Nephron (organoid): ENCODE measurements at regions not wholly inside any gene's neighbourhood (a gene's known extent, or its start where the extent isn't known, plus 50 kb on each side); places are given as distances from the start of the nearest gene placed in this dataset.
"Not testable (repeated sequence)": the region's sequence is repeated elsewhere in the genome, so short reads cannot be mapped to it uniquely, and the experiment has no call there.

ENCODE experiments used
- H3K27ac Mint-ChIP-seq, 3 experiments: 2 replicates each; pipeline ENCODE4 v1.8.0; 2020; ENCODE audit warnings: mixed read lengths in 3 of 3, mild to moderate bottlenecking in 2 of 3, moderate library complexity in 1 of 3
- H3K27me3 Mint-ChIP-seq: 2 replicates; pipeline ENCODE4 v1.8.0; 2021; ENCODE audit warnings: low read depth, mild to moderate bottlenecking, moderate library complexity, mixed read lengths
- H3K36me3 Mint-ChIP-seq: 2 replicates; pipeline ENCODE4 v1.8.0; 2020; ENCODE audit warnings: low read depth, mixed read lengths
- H3K4me1 Mint-ChIP-seq: 2 replicates; pipeline ENCODE4 v1.8.0; 2020; ENCODE audit warnings: mixed read lengths
- H3K4me3 Mint-ChIP-seq, 3 experiments: 2 replicates each; pipeline ENCODE4 v1.8.0; 2020; ENCODE audit warnings: mild to moderate bottlenecking in 3 of 3, mixed read lengths in 3 of 3, moderate library complexity in 2 of 3
- H3K9me3 Mint-ChIP-seq: 2 replicates; pipeline ENCODE4 v1.8.0; 2020; ENCODE audit warnings: mixed read lengths
- CTCF ChIP-seq, 3 experiments: fragments of 200-600 bp; sonication (generic); IDR thresholded peaks; one replicate each; pipeline ENCODE4 v1.5.0; 2021; ENCODE audit warnings: antibody characterized with exemption in 3 of 3; ENCODE audit not compliant: unreplicated experiment in 3 of 3

- no peak overlapping the region for H3K27ac Mint-ChIP-seq
- H3K4me1 Mint-ChIP-seq: no peaks in the 10 kb centered on the region
- H3K27me3 Mint-ChIP-seq: no peaks in the 10 kb centered on the region
- H3K4me3 Mint-ChIP-seq: no peak overlapping the region
- H3K9me3 Mint-ChIP-seq: peaks cover 11% of the 10 kb centered on the region
- peaks cover 49% of the 10 kb centered on the region for H3K36me3 Mint-ChIP-seq
- TF ChIP-seq CTCF (IDR thresholded peaks at IDR 0.05; ENCODE audit: unreplicated experiment in 3 of 3): no peak
Observed at GRCh38 chr1:188794969-188795368, 1682.7 kb downstream of the BRINP3 start.

DNA sequence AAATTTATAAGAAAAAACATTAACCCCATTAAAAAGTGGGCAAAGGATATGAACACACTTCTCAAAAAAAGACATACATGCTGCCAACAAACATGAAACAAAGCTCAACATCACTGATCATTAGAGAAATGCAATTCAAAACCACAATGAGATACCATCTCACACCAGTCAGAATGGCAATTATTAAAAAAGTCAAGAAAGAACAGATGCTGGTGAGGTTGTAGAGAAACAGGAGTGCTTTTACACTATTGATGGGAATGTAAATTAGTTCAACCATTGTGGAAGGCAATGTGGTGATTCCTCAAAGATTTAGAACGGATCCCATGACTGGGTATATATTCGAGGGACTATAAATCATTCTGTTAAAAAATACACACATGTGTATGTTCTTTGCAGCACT lies 1665.5 kb downstream of the BRINP3 start:
- Mint-ChIP-seq H3K36me3 (peaks cover 53% of the 10 kb centered on the region), H3K9me3 (peaks cover 34% of the 10 kb centered on the region)
- not testable (repeated sequence) for H3K4me1 Mint-ChIP-seq, H3K27me3 Mint-ChIP-seq, H3K4me3 Mint-ChIP-seq, H3K27ac Mint-ChIP-seq

DNA sequence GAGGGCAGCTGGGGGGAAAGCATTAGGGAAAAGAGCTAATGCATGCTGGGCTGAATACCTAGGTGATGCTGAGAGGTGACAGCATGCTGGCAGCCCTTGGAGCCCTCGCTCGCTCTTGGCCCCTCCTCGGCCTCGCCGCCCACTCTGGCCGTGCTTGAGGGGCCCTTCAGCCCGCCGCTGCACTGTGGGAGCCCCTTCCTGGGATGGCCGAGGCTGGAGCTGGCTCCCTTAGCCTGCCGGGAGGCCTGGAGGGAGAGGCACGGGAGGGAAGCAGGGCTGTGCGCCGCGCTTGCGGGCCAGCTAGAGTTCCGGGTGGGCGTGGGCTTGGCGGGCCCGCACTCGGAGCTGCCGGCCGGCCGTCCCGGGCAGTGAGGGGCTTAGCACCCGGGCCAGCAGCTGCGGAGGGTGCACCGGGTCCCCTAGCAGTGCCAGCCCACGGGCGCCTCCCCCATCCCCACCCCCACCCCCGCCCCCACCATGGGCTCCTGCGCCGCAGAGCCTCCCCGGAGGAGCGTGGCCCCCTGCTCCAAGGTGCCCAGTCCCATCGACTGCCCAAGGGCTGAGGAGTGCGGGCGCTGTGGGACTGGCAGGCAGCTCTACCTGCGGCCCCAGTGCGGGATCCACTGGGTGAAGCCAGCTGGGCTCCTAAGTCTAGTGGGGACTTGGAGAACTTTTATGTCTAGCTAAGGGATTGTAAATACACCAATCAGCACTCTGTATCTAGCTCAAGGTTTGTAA lies 1664.7 kb downstream of the BRINP3 start:
- not testable (repeated sequence) for H3K27me3 Mint-ChIP-seq, H3K4me1 Mint-ChIP-seq, H3K27ac Mint-ChIP-seq, H3K4me3 Mint-ChIP-seq
- Mint-ChIP-seq H3K36me3 (peaks cover 51% of the 10 kb centered on the region), H3K9me3 (peaks cover 34% of the 10 kb centered on the region)

DNA sequence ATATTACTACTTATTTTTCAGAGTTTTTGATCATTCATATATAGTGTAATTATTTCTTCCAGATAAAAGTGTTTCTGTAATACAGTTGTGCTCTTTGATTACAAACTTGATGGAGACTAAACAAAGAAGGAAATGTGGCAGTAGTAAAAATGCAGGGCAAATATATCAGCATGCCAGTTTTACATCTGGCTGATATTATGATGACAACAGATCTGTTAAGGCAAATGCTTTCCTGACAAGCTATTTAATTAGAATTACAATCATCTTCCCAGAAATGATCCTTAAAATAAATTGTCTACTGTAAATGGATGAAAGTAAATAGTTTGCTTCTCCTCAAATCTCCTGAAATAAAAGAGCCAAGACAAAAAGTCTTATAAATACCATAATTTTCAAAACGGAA lies 1659.8 kb downstream of the BRINP3 start:
- H3K4me1 Mint-ChIP-seq: peaks cover 18% of the 10 kb centered on the region

DNA sequence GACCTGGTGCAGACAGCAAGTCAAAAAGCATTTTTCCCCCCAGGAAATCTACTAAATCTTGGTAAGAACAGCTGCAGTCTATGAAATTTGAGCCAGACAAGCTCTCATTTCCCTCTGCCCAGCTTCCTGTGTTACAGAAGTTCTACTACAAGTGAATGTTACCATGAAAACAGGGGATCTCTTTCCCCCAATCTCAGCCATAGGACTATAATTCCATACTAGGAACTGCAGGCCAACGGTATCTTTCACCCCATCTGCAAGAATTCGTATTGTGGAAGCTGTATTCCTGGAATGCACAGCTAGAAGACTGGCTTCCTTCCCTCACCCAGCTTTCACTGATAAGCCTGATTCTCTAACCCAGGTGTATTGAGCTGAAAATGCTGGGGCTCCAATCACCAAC lies 1655.4 kb downstream of the BRINP3 start:
- Mint-ChIP-seq H3K4me1 (peaks cover 18% of the 10 kb centered on the region), H3K36me3 (no peaks in the 10 kb centered on the region), H3K27me3 (no peaks in the 10 kb centered on the region), H3K27ac (peak overlapping the region; percentile 44 to 85 (median 56)), H3K9me3 (no peaks in the 10 kb centered on the region), H3K4me3 (peak overlapping the region; percentile 51 to 72 (median 69))
- TF ChIP-seq CTCF (IDR thresholded peaks at IDR 0.05; ENCODE audit: unreplicated experiment in 3 of 3): no peak

More for the DNA sequence above, 1659.8 kb downstream of the BRINP3 start:
- Mint-ChIP-seq H3K27ac (no peak overlapping the region), H3K36me3 (peaks cover 17% of the 10 kb centered on the region), H3K27me3 (no peaks in the 10 kb centered on the region), H3K9me3 (peaks cover 13% of the 10 kb centered on the region), H3K4me3 (no peak overlapping the region)
- no peak for TF ChIP-seq CTCF (IDR thresholded peaks at IDR 0.05; ENCODE audit: unreplicated experiment in 3 of 3)

DNA sequence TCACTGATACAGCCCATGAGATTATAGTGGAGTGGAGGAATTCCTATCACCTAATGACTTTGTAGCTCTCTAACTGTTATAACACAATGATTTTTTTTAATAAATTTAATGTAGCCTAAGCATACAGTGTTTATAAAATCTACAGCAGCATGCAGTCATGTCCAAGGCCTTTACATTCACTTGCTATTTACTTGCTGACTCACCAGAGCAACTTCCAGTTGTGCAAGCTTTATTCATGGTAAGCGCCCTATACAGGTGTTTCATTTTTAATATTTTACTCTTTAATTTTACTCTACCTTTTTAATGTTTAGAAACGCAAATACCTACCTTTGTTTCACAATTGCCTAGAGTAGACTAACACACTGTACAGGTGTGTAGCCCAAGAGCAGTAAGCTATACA lies 1652.2 kb downstream of the BRINP3 start:
- Mint-ChIP-seq H3K9me3 (no peaks in the 10 kb centered on the region), H3K27me3 (no peaks in the 10 kb centered on the region), H3K36me3 (no peaks in the 10 kb centered on the region), H3K4me3 (no peak overlapping the region), H3K27ac (no peak overlapping the region), H3K4me1 (peaks cover 14% of the 10 kb centered on the region)
- TF ChIP-seq CTCF (IDR thresholded peaks at IDR 0.05; ENCODE audit: unreplicated experiment in 3 of 3): no peak

GRCh38 chr1:188826800-188827199 lies 1650.9 kb downstream of the BRINP3 start:
- no peak for TF ChIP-seq CTCF (IDR thresholded peaks at IDR 0.05; ENCODE audit: unreplicated experiment in 3 of 3)
- Mint-ChIP-seq H3K27ac (no peak overlapping the region), H3K4me1 (peaks cover 8% of the 10 kb centered on the region), H3K27me3 (no peaks in the 10 kb centered on the region), H3K9me3 (no peaks in the 10 kb centered on the region), H3K4me3 (no peak overlapping the region), H3K36me3 (no peaks in the 10 kb centered on the region)
